HEK293 (cell line): ENCODE measurements at regions not wholly inside any gene's neighbourhood (a gene's known extent, or its start where the extent isn't known, plus 50 kb on each side); places are given as distances from the start of the nearest gene placed in this dataset.

Experiments
- CTCF ChIA-PET: fragments of 350-600 bp; formaldehyde crosslinking; extraction: SDS; loops from one replicate; lab custom pipeline; 2021; ENCODE audit warnings: antibody characterized with exemption; lab: Yijun Ruan, JAX
- POLR2A ChIA-PET: fragments of 300-600 bp; formaldehyde crosslinking; extraction: SDS; loops from one replicate; lab custom pipeline; 2020; ENCODE audit warnings: antibody characterized with exemption, inconsistent platforms; lab: Yijun Ruan, JAX
- H3K27ac ChIP-seq: fragments of 200-500 bp; sonication (Bioruptor generic); 2 replicates; pipeline ENCODE4 v1.5.1; 2014; ENCODE audit warnings: low read depth, low read length, control low read depth, inconsistent platforms; ENCODE audit errors: extremely low read depth
- H3K36me3 ChIP-seq, 2 experiments: fragments of 200-500 bp in 1 of 2; sonication (Bioruptor generic) in 1 of 2; 1 replicate in 1 of 2; 2 replicates in 1 of 2; pipeline ENCODE4 v1.5.1; 2014 to 2017; ENCODE audit warnings: inconsistent platforms in 2 of 2, low read length in 2 of 2; ENCODE audit not compliant: control insufficient read depth in 2 of 2, insufficient read depth in 1 of 2
- H3K4me1 ChIP-seq: fragments of 200-500 bp; sonication (Bioruptor generic); 2 replicates; pipeline ENCODE4 v1.5.1; 2014; ENCODE audit warnings: mild to moderate bottlenecking, low read length, inconsistent platforms; ENCODE audit not compliant: control insufficient read depth, insufficient read depth
- H3K4me3 ChIP-seq: 2 replicates; pipeline ENCODE4 v1.5.1; 2011; ENCODE audit warnings: low read depth, mild to moderate bottlenecking, control low read depth, low read length, moderate library complexity
- H3K9me3 ChIP-seq: fragments of 200-500 bp; sonication (Bioruptor generic); 2 replicates; pipeline ENCODE4 v1.5.1; 2014; ENCODE audit warnings: low read depth, low read length, inconsistent platforms; ENCODE audit not compliant: control insufficient read depth, insufficient read depth
- BCL11B ChIP-seq: fragments of 450-650 bp; formaldehyde crosslinking; IDR thresholded peaks from 2 replicates; pipeline ENCODE4 v1.5.1; 2016; ENCODE audit warnings: low read depth, missing biosample characterization, missing genetic modification characterization
- MZF1 ChIP-seq: fragments of 450-650 bp; formaldehyde crosslinking; IDR thresholded peaks from 2 replicates; pipeline ENCODE4 v1.5.1; 2017; ENCODE audit warnings: missing biosample characterization, missing genetic modification characterization, borderline replicate concordance
- REPIN1 ChIP-seq: fragments of 450-650 bp; formaldehyde crosslinking; IDR thresholded peaks from 2 replicates; pipeline ENCODE4 v1.5.1; 2017; ENCODE audit warnings: missing biosample characterization, missing genetic modification characterization, low read depth
- SALL2 ChIP-seq: fragments of 450-650 bp; formaldehyde crosslinking; IDR thresholded peaks from 2 replicates; pipeline ENCODE4 v1.5.0; 2017; ENCODE audit warnings: missing biosample characterization, mild to moderate bottlenecking, missing genetic modification characterization, borderline replicate concordance
- SCRT2 ChIP-seq: fragments of 450-650 bp; formaldehyde crosslinking; IDR thresholded peaks from 2 replicates; pipeline ENCODE4 v1.5.1; 2016; ENCODE audit warnings: missing biosample characterization, missing genetic modification characterization
- SETDB1 ChIP-seq: IDR thresholded peaks from one replicate; pipeline ENCODE4 v1.6.1; 2017; ENCODE audit warnings: mild to moderate bottlenecking, low read length, moderate library complexity, mixed read lengths; ENCODE audit not compliant: insufficient read length
- ZNF10 ChIP-seq: fragments of 450-650 bp; formaldehyde crosslinking; IDR thresholded peaks from 2 replicates; pipeline ENCODE4 v1.5.1; 2017; ENCODE audit warnings: missing biosample characterization, missing genetic modification characterization
- ZNF184 ChIP-seq: fragments of 450-650 bp; IDR thresholded peaks from 2 replicates; pipeline ENCODE4 v1.5.1; 2018; ENCODE audit warnings: missing biosample characterization, mild to moderate bottlenecking, missing genetic modification characterization
- ZNF248 ChIP-seq: fragments of 450-650 bp; formaldehyde crosslinking; IDR thresholded peaks from 2 replicates; pipeline ENCODE4 v1.5.1; 2017; ENCODE audit warnings: missing biosample characterization, missing genetic modification characterization
- ZNF747 ChIP-seq: fragments of 450-650 bp; formaldehyde crosslinking; IDR thresholded peaks from 2 replicates; pipeline ENCODE4 v1.5.1; 2016; ENCODE audit warnings: missing biosample characterization, missing genetic modification characterization
- ZSCAN23 ChIP-seq: fragments of 450-650 bp; formaldehyde crosslinking; IDR thresholded peaks from 2 replicates; pipeline ENCODE4 v1.5.1; 2016; ENCODE audit warnings: missing biosample characterization, missing genetic modification characterization
- TF ChIP-seq, protein P1 (sequence below): fragments of 450-650 bp; formaldehyde crosslinking; IDR thresholded peaks from 2 replicates; pipeline ENCODE4 v1.5.0; 2017; ENCODE audit warnings: missing biosample characterization, missing genetic modification characterization, borderline replicate concordance
- TF ChIP-seq, protein P2 (sequence below): fragments of 450-650 bp; formaldehyde crosslinking; IDR thresholded peaks from 2 replicates; pipeline ENCODE4 v1.5.1; 2016; ENCODE audit warnings: missing biosample characterization, missing genetic modification characterization
- TF ChIP-seq, protein P3 (sequence below): fragments of 450-650 bp; formaldehyde crosslinking; IDR thresholded peaks from 2 replicates; pipeline ENCODE4 v1.5.1; 2016; ENCODE audit warnings: missing biosample characterization, missing genetic modification characterization
- TF ChIP-seq, protein P4 (sequence below): fragments of 450-650 bp; formaldehyde crosslinking; IDR thresholded peaks from 2 replicates; pipeline ENCODE4 v1.5.1; 2017; ENCODE audit warnings: missing biosample characterization, missing genetic modification characterization
- TF ChIP-seq, protein P5 (sequence below): sonication (generic); formaldehyde crosslinking; IDR thresholded peaks from 2 replicates; pipeline ENCODE4 v1.8.1; 2022; ENCODE audit warnings: mild to moderate bottlenecking, moderate library complexity, missing genetic modification reagents

DNA sequence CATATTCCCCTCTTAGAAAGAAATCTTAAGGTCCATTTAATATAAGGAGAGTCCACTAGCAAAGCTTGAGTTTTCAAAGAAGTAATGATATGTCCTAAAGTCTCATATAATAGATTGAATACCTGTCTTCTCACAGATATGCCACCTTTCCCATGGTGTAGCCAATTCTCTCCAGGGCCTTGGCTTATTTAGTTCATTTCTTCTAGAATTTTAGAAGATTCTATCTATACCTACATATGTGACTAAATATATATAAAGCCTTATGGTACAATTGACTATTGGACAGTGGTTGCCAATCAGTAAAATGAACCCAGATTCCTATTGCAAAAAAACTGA, 370.7 kb upstream of the MAF start:
- ChIA-PET CTCF (no interaction called here), POLR2A (no interaction called here)
- H3K27ac ChIP-seq, result no peak overlapping the region
- no peaks in the 10 kb centered on the region for H3K9me3 ChIP-seq
- no peaks in the 10 kb centered on the region for H3K4me1 ChIP-seq
- no peak for TF ChIP-seq SCRT2 (tag by site-specific recombination)
- TF ChIP-seq ZNF747 (tag by site-specific recombination), result no peak
- TF ChIP-seq, protein P1, sequence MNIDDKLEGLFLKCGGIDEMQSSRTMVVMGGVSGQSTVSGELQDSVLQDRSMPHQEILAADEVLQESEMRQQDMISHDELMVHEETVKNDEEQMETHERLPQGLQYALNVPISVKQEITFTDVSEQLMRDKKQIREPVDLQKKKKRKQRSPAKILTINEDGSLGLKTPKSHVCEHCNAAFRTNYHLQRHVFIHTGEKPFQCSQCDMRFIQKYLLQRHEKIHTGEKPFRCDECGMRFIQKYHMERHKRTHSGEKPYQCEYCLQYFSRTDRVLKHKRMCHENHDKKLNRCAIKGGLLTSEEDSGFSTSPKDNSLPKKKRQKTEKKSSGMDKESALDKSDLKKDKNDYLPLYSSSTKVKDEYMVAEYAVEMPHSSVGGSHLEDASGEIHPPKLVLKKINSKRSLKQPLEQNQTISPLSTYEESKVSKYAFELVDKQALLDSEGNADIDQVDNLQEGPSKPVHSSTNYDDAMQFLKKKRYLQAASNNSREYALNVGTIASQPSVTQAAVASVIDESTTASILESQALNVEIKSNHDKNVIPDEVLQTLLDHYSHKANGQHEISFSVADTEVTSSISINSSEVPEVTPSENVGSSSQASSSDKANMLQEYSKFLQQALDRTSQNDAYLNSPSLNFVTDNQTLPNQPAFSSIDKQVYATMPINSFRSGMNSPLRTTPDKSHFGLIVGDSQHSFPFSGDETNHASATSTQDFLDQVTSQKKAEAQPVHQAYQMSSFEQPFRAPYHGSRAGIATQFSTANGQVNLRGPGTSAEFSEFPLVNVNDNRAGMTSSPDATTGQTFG (tag by site-specific recombination), result no peak
- no peak for TF ChIP-seq ZNF184 (tag by site-specific recombination)
- TF ChIP-seq REPIN1, result no peak
- TF ChIP-seq ZNF248 (tag by site-specific recombination), result no peak
- no peak for TF ChIP-seq SALL2
- TF ChIP-seq, protein P2, sequence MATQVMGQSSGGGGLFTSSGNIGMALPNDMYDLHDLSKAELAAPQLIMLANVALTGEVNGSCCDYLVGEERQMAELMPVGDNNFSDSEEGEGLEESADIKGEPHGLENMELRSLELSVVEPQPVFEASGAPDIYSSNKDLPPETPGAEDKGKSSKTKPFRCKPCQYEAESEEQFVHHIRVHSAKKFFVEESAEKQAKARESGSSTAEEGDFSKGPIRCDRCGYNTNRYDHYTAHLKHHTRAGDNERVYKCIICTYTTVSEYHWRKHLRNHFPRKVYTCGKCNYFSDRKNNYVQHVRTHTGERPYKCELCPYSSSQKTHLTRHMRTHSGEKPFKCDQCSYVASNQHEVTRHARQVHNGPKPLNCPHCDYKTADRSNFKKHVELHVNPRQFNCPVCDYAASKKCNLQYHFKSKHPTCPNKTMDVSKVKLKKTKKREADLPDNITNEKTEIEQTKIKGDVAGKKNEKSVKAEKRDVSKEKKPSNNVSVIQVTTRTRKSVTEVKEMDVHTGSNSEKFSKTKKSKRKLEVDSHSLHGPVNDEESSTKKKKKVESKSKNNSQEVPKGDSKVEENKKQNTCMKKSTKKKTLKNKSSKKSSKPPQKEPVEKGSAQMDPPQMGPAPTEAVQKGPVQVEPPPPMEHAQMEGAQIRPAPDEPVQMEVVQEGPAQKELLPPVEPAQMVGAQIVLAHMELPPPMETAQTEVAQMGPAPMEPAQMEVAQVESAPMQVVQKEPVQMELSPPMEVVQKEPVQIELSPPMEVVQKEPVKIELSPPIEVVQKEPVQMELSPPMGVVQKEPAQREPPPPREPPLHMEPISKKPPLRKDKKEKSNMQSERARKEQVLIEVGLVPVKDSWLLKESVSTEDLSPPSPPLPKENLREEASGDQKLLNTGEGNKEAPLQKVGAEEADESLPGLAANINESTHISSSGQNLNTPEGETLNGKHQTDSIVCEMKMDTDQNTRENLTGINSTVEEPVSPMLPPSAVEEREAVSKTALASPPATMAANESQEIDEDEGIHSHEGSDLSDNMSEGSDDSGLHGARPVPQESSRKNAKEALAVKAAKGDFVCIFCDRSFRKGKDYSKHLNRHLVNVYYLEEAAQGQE (tag by site-specific recombination), result no peak
- TF ChIP-seq, protein P3, sequence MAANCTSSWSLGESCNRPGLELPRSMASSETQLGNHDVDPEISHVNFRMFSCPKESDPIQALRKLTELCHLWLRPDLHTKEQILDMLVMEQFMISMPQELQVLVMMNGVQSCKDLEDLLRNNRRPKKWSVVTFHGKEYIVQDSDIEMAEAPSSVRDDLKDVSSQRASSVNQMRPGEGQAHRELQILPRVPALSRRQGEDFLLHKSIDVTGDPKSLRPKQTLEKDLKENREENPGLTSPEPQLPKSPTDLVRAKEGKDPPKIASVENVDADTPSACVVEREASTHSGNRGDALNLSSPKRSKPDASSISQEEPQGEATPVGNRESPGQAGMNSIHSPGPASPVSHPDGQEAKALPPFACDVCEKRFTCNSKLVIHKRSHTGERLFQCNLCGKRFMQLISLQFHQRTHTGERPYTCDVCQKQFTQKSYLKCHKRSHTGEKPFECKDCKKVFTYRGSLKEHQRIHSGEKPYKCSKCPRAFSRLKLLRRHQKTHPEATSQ (tag by site-specific recombination), result no peak
- TF ChIP-seq, all 188 proteins: peak for 0
- H3K4me3 ChIP-seq, result no peak overlapping the region
- no peaks in the 10 kb centered on the region for H3K36me3 ChIP-seq

DNA sequence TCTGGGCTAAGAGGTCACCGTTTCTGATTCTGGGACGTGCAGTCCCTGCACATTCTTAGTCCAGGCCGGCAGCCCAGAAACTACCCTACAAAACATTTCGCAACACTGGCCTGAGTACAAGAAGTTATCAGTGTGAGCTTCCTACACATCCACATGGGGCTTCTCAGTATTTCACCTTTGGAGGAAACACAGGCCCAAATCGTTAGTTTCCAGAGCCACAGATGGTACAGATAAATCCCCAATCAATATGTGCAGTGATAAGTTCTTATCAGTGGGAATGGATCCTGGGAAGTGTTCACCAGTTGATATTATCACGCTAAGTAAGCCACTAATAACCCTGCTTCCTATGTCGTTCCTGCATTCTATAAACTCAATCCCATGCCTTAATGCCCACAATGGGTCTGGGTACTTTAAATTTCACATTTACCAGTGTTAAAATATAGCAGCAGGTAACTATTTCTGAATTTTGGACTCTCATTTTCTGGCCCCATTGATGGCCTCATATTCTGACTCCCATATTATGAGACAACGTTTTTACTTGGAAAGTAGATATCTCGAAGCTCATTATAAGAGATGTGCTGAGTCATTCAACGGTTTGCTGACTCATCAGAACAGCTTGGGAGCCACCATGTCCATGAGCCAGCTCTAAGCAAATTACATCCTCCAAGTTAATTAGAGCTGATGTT, 370.2 kb upstream of the MAF start:
- Histone ChIP-seq H3K36me3 (no peaks in the 10 kb centered on the region), H3K9me3 (no peaks in the 10 kb centered on the region), H3K4me3 (no peak overlapping the region), H3K27ac (no peak overlapping the region), H3K4me1 (no peaks in the 10 kb centered on the region)
- TF ChIP-seq MZF1 (tag by site-specific recombination) (no peak), BCL11B (tag by site-specific recombination) (no peak), ZNF10 (tag by site-specific recombination) (no peak), SETDB1 (no peak), ZSCAN23 (tag by site-specific recombination) (no peak)
- TF ChIP-seq, protein P4, sequence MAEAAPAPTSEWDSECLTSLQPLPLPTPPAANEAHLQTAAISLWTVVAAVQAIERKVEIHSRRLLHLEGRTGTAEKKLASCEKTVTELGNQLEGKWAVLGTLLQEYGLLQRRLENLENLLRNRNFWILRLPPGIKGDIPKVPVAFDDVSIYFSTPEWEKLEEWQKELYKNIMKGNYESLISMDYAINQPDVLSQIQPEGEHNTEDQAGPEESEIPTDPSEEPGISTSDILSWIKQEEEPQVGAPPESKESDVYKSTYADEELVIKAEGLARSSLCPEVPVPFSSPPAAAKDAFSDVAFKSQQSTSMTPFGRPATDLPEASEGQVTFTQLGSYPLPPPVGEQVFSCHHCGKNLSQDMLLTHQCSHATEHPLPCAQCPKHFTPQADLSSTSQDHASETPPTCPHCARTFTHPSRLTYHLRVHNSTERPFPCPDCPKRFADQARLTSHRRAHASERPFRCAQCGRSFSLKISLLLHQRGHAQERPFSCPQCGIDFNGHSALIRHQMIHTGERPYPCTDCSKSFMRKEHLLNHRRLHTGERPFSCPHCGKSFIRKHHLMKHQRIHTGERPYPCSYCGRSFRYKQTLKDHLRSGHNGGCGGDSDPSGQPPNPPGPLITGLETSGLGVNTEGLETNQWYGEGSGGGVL, result no peak
- TF ChIP-seq, protein P5, sequence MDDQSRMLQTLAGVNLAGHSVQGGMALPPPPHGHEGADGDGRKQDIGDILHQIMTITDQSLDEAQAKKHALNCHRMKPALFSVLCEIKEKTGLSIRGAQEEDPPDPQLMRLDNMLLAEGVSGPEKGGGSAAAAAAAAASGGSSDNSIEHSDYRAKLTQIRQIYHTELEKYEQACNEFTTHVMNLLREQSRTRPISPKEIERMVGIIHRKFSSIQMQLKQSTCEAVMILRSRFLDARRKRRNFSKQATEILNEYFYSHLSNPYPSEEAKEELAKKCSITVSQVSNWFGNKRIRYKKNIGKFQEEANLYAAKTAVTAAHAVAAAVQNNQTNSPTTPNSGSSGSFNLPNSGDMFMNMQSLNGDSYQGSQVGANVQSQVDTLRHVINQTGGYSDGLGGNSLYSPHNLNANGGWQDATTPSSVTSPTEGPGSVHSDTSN (CRISPR knock-in tag), result no peak
- TF ChIP-seq, protein P1 (tag by site-specific recombination), result no peak
- CTCF ChIA-PET, result no interaction called here
- POLR2A ChIA-PET, result no interaction called here
